ENCODE measurements at regions not wholly inside any gene's neighbourhood (a gene's known extent, or its start where the extent isn't known, plus 50 kb on each side); places are given as distances from the start of the nearest gene placed in this dataset.

DNA sequence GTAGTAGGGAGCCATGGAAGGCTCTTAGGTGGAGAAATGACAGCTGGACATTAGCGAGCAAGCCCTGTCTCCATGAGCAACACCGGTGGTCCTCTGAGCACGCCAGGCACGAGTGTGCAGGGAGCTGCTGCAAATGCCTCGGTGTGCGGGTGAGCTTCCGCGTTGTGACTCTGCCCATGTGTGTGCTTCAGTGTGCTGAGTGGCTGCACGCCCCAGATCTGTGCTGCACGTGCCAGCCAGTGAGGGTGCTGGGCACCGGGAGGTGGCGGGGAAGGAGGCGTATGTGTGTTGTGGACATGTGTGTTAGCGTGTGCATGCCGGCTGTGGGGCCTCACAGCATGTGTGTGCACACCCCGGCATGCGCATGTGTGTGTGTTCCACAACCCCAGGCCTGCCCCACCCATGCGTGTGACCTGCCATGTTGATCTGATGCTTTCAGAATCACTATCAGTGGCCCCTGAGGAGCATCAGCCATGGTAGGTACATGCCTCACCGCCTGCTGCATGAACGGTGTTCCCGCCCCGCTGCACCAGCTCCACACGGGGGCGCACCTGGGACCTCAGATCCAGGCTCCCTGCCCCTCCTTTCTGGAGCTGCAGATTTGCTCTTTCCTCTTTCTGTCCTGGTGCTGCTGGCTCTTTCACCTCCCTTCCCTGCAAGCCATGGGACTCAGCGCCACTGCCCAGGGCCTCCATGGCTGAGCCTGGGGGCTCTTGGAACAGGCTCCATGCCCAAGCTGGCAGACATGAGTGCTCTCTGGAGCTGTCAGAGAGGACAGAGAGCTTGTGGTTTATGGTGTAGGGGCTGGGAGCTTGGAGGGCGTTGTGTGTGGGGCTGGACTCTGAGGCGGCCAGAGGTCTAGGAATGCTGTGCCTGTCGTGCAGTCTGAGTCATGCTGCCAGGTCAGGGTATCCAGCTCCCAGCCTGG is 169.4 kb downstream of the TBC1D2B start:
- TF ChIP-seq, protein P1, sequence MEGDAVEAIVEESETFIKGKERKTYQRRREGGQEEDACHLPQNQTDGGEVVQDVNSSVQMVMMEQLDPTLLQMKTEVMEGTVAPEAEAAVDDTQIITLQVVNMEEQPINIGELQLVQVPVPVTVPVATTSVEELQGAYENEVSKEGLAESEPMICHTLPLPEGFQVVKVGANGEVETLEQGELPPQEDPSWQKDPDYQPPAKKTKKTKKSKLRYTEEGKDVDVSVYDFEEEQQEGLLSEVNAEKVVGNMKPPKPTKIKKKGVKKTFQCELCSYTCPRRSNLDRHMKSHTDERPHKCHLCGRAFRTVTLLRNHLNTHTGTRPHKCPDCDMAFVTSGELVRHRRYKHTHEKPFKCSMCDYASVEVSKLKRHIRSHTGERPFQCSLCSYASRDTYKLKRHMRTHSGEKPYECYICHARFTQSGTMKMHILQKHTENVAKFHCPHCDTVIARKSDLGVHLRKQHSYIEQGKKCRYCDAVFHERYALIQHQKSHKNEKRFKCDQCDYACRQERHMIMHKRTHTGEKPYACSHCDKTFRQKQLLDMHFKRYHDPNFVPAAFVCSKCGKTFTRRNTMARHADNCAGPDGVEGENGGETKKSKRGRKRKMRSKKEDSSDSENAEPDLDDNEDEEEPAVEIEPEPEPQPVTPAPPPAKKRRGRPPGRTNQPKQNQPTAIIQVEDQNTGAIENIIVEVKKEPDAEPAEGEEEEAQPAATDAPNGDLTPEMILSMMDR (IDR thresholded peaks at IDR 0.05): no peak
- no peak for TF ChIP-seq EZH2 (IDR thresholded peaks at IDR 0.05; ENCODE audit: borderline replicate concordance, insufficient read depth, low read depth, low read length, poor library complexity, severe bottlenecking)

All from B cell (primary cell).